ENCODE measurements at regions not wholly inside any gene's neighbourhood (a gene's known extent, or its start where the extent isn't known, plus 50 kb on each side); places are given as distances from the start of the nearest gene placed in this dataset.

DNA sequence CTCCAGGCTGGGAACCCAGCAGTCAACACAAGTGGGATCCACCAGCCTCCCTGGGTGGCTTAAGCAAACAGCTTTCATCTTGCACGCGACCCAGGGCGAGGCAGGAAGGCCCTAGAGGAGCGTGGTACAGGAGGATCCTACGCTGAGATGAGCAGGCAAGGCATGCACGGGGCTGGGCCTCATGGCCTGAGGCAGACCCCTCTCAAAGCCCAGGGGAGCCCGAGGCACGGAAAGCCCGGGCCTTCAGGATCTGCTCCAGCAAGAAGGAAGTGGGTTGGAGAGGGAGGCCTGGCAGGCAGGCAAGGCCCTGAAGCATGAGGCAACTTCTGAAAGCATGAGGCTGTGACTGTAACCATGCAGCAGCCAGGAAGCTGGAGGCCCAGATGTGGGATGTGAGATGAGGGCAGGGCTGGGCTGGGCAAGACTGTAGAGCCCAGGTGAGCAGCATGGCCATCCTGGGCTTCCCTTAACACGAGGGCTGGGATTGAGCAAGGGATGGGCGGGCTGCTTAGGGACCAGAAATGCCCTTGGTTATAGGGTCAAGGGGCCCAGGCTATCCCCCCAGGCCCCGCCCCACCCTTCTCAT lies 338.7 kb downstream of the C16orf95 start:
- TF ChIP-seq, protein P1, sequence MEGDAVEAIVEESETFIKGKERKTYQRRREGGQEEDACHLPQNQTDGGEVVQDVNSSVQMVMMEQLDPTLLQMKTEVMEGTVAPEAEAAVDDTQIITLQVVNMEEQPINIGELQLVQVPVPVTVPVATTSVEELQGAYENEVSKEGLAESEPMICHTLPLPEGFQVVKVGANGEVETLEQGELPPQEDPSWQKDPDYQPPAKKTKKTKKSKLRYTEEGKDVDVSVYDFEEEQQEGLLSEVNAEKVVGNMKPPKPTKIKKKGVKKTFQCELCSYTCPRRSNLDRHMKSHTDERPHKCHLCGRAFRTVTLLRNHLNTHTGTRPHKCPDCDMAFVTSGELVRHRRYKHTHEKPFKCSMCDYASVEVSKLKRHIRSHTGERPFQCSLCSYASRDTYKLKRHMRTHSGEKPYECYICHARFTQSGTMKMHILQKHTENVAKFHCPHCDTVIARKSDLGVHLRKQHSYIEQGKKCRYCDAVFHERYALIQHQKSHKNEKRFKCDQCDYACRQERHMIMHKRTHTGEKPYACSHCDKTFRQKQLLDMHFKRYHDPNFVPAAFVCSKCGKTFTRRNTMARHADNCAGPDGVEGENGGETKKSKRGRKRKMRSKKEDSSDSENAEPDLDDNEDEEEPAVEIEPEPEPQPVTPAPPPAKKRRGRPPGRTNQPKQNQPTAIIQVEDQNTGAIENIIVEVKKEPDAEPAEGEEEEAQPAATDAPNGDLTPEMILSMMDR (IDR thresholded peaks at IDR 0.05): no peak
- no peak for TF ChIP-seq ZFX (IDR thresholded peaks at IDR 0.05; ENCODE audit: borderline replicate concordance)

All from 22Rv1 (cell line).